KOPT-K1 (cell line): ENCODE measurements at regions not wholly inside any gene's neighbourhood (a gene's known extent, or its start where the extent isn't known, plus 50 kb on each side); places are given as distances from the start of the nearest gene placed in this dataset.
A peak's percentile ranks its signal among the peaks of the same experiment; 100 is the strongest.
"Not testable (repeated sequence)": the region's sequence is repeated elsewhere in the genome, so short reads cannot be mapped to it uniquely, and the experiment has no call there.

ENCODE experiments used
- H3K27ac ChIP-seq: fragments of 200-600 bp; sonication (generic); 2 replicates; pipeline ENCODE4 v1.5.1; 2016; ENCODE audit warnings: antibody characterized with exemption, mild to moderate bottlenecking, low read depth, low read length; ENCODE audit not compliant: poor library complexity, severe bottlenecking
- H3K36me3 ChIP-seq: fragments of 200-600 bp; sonication (generic); 2 replicates; pipeline ENCODE4 v1.5.1; 2017; ENCODE audit warnings: antibody characterized with exemption, mild to moderate bottlenecking, low read length, moderate library complexity; ENCODE audit not compliant: insufficient read depth
- H3K9me3 ChIP-seq: fragments of 200-600 bp; sonication (generic); 2 replicates; pipeline ENCODE4 v1.5.1; 2017; ENCODE audit warnings: antibody characterized with exemption, low read length, mild to moderate bottlenecking; ENCODE audit not compliant: insufficient read depth, poor library complexity, severe bottlenecking

DNA sequence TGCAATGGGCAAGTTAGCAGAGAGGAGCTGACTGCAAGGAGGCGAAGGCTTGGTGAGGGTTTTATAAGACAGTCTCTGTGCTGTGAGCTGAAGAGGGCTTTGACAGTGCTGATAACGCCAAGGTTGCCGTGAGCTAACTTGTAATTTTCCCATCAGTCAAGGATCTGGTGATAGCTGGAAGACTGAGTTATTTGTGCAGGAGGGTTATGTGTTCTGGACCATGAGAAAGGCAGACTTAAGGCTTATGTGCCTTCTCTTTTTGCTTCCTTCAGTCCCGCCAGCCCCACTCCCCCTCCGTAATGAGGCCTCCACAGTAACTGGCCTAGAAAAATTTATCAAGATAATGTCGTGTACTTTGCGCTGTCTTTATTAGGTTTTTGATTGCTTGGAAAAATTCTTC lies 94.6 kb downstream of the RTP5 start:
- Histone ChIP-seq H3K27ac (no peak overlapping the region), H3K36me3 (no peaks in the 10 kb centered on the region; the same call in 1 of the 2 replicates), H3K9me3 (no peaks in the 10 kb centered on the region)

DNA sequence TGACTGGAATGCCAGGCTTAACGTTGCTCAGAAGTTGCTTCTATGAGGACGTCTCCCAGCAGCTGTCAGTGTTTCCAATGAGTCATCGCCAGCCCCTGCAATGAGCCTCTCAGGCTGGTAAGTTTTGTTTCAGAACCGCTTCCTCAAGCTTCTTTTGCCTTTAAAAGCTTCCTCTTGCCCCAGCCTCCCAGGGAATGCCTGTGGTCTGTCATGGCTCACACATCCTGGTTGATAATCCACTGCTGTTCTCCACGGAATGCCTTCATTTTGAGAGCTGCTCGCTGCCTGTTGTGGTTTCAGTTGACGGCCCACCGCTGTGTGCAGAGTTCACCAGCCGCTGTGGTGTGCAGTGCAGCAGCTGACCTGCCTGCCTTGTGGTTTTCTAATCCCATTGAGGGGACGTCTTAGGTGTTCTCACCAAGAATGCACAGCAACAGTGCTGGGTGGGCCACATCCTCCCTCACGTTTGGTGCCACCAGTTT lies 96.4 kb downstream of the RTP5 start:
- Histone ChIP-seq H3K27ac (peak overlapping the region; percentile 51), H3K36me3 (peaks cover 7% of the 10 kb centered on the region; the same call in 1 of the 2 replicates), H3K9me3 (no peaks in the 10 kb centered on the region)

DNA sequence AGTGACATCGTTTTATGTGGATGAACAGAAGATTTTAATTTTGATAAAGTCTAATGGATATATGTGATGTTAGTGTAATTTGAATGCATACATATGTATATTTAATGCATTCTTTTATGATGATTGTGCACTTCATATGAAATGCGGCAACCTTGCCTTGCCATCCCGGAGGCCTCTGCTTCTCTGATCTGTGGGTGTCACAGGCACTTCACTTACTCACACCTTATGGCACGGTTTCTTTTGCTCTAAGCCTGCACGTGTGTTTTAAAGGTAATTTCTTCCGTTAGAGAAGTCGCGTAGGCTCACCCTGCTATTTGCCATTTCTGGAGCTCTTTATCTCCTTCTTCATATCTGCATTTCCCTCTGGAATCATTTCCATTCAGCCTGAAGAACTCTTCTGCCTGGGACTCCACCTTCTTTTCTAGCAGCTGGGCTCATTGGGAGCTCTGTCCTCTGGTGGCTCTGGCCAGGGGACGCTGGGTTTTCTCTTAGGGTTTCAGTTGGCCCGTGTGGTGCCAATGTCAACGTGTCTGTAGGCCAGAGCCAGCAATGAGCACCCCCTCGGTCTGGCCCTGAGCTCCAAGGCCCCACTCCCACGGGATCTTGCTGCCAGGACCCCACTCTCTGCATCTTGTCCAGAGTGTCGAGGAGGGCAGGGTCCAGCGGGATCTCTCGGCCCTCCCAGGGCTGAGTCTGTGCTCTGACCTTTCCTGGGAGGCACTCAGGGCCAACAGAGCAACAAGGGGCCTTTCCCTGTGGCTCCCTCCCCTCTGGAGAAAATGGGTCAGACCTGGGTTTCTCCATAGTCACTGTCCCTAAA lies 97.3 kb downstream of the RTP5 start:
- Histone ChIP-seq H3K36me3 (peaks cover 11% of the 10 kb centered on the region; the same call in 1 of the 2 replicates), H3K27ac (no peak overlapping the region), H3K9me3 (no peaks in the 10 kb centered on the region)

DNA sequence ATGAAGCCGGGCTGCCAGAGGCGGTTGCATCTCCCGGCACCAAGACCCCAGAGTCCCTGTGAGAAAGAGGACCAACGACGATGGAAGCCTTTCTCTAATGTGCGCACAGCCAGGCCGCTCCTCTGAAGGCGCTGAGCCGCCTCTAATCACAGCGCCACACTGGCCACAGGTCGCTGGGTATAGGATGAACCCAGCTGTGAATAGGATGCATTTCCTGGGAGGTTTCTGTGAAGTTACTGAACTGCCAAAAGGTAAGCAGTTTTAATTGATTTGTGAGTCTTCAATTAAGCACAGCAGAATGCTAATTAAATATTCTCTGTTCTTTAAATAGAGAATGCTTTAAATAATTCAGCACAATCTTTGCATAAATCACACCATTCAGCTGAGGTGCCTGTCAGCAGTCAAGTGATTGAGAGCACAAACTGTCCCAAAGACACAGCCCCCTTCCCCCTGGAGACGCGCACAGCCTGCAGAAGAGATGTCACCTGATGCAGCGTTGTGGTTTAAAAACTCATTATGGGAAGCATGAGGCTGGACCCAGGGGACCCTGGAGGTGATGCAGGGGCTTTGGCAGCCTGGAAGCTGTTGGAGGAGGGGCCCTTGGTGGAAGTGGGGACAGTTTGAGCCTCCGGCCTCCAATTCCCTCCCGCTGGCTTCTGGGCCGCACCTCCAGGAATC lies 98.1 kb downstream of the RTP5 start:
- Histone ChIP-seq H3K36me3 (peaks cover 19% of the 10 kb centered on the region; the same call in 1 of the 2 replicates), H3K9me3 (no peaks in the 10 kb centered on the region), H3K27ac (no peak overlapping the region)

DNA sequence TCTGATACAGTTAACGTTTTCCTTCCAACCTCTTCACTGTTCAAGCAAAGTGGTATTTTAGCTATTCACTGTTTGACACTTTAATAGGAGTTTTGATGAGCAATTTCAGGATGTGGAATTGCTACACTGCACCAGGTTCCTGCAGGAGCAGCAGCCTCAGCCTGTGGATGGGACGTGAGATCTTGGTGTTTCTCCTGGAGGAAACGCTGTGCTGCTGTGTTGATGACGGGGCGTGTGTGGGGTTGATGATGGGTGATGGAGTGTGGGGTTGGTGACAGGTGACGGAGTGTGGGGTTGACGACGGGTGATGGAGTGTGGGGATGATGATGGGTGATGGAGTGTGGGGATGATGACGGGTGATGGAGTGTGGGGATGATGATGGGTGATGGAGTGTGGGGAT lies 98.9 kb downstream of the RTP5 start:
- Histone ChIP-seq H3K27ac (no peak overlapping the region), H3K9me3 (no peaks in the 10 kb centered on the region), H3K36me3 (peaks cover 27% of the 10 kb centered on the region)

DNA sequence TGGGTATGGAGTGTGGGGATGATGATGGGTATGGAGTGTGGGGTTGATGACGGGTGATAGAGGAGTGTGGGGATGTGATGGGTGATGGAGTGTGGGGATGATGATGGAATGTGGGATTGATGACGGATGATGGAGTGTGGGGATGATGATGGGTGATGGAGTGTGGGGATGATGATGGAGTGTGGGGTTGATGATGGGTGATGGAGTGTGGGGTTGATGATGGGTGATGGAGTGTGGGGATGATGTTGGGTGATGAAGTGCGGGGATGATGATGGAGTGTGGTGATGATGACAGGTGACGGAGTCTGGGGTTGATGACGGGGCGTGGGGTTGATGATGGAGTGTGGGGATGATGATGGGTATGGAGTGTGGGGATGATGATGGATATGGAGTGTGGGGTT lies 99.7 kb downstream of the RTP5 start:
- H3K9me3 ChIP-seq, H3K27ac ChIP-seq: not testable (repeated sequence)
- peaks cover 34% of the 10 kb centered on the region for H3K36me3 ChIP-seq

DNA sequence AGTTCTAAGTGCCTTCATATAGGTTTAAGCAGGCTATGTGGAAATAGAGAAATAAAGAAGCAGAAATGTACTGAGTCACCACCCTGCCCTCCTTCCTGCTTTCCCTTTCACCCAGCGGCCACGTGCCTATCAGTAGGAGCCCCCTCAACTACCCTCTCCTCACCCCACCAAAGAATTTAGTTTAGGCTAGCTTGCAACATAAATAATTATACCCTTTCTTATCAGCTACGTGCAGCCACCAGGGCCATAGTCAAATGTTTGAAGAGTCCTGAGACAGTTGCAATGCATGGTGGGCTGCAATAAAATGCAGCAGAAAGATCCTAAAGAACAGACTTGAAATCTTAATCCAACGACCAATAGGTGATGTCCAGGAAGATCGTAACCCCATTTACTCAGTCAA lies 101.2 kb downstream of the RTP5 start:
- peaks cover 49% of the 10 kb centered on the region for H3K36me3 ChIP-seq
- H3K9me3 ChIP-seq: no peaks in the 10 kb centered on the region
- H3K27ac ChIP-seq: no peak overlapping the region

DNA sequence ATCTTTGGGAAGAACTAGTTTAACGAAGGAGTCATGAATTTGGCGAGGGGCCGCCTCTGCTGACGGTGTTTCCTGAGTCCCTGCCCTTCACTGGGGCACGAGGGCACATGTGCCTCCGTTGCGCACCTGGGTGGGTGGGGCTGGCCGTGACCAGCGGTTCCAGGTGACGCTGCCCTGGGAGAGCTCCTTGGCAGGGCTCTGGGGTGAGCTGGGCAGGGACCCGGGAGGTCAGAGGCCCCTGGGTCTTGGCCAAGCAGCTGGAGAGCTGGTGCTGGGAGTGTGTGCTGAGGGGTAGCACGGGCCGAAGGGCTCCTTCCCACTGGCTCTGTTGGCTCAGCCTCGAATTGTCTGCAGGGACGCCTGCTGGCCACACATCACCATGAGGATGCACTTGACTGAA lies 104.6 kb downstream of the RTP5 start:
- no peaks in the 10 kb centered on the region for H3K9me3 ChIP-seq
- peaks cover 76% of the 10 kb centered on the region for H3K36me3 ChIP-seq
- H3K27ac ChIP-seq: no peak overlapping the region

DNA sequence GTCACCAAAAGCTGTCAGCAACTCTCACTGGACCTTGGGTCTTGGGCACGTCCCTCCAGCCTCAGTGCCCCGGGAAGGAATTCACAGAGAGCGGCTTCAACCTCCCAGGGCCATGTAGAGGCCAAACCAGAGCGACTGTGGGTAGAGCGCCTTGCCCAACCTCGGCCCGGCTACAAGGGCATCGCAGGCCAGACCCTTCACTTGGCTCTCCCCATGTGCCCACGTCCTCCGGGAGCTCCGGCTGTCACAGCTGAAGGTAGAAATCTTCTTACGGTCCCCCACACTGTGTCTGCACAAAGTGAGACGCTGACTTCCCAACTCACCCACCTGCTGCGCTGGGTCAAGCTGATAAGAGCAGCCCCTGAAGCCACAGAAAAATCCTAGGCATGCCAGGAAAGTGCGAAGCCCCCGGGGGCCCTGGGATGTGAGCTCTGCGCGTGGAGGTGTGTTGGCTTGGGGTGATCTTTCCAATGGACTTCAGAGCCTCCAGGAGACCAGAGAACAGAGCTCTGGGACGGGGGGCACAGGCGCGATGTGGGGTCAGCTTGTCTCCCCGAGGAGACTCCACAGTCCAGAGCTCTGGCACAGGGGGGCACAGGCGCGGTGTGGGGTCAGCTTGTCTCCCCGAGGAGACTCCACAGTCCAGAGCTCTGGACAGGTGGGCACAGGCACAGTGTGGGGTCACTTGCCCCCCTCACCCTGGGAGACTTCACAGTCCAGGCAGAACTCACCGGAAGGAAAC lies 105.5 kb downstream of the RTP5 start:
- no peaks in the 10 kb centered on the region for H3K9me3 ChIP-seq
- H3K27ac ChIP-seq: no peak overlapping the region
- peaks cover 76% of the 10 kb centered on the region for H3K36me3 ChIP-seq

DNA sequence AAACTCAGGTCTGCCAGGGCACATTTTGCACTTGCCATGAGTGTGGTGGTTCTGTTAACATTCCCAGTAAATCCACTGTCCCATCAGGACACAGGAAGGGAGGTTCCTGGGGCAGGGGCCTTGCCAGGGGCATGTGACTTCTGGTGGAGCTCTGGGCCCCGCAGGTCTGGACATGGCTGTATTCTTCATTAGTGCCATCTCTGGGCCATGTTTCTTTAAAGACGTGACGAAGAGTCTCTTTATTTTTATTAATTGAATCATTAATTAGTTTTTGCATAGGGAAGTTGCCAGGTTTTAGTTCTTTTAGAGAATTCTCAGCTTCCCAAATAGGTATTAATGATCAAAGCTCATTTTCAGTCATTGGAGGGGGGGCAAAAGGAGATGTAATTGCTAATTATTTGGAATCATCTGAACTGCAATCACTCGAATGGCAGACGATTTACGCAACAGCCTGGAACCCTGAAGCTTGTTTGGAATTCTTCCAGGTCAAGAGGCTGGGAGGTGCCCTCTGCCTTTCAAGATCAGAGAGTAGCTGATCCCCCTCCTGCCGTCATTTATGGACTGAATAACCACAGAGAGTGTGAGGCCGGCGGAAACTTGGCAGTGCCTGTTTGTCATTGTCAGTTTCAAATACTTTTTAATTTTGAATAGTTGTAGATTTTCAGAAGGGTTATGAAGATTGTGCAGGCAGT lies 106.2 kb downstream of the RTP5 start:
- peaks cover 71% of the 10 kb centered on the region for H3K36me3 ChIP-seq
- H3K9me3 ChIP-seq: no peaks in the 10 kb centered on the region
- no peak overlapping the region for H3K27ac ChIP-seq

DNA sequence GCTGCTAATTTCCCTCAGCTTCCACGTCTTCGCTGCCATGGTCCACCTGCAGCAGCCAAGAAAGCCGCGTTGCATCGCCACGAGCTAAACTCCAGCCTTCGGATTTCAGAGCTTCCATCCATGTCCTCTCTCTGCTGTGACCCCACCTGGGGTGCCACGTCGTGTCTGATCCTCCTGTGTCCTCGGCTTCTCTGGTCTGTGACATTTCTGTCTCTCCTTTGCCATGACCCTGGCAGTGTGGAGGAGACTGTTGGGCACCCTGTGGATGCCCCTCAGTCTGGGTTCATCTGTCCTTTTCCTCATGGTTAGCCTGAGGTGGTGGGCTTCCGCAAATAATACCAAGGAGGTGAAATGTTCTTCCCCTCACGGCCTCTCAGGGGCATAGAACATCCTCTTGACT lies 106.8 kb downstream of the RTP5 start:
- H3K27ac ChIP-seq: no peak overlapping the region
- no peaks in the 10 kb centered on the region for H3K9me3 ChIP-seq
- peaks cover 66% of the 10 kb centered on the region for H3K36me3 ChIP-seq

DNA sequence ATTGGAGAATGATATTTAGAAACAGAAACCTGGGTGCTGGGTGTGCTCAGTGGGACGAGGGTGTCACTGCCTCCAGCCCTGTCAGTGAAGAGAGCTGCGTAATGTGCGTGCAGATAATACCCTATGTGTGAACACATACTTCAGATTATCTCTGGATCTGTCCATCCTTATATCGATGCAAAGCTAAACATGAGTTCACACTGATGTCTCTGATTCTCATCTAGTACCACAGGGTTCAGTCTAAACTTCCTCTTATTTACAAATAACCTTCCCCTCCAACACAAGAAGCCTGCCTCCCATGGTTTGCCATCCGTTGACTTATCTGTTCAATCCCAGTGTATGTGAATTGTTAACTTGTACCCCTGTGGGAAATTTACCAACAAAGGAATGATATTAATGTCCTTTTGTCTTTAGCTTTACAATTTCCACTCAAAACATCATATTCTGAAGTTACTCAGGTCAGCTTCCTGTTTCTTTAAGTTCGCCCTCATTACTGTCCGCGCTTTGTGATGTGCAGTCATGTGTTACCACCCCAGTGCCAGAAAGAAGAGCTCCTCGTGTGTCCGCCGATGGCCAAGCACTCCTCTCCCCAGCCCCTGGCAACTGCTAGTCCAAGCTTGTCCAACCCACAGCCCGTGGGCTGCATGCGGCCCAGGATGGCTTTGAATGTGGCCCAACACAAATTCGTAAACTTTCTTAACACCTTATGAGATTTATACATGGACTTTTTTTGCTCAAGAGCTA lies 108.2 kb downstream of the RTP5 start:
- Histone ChIP-seq H3K27ac (no peak overlapping the region), H3K9me3 (no peaks in the 10 kb centered on the region), H3K36me3 (peaks cover 56% of the 10 kb centered on the region)

DNA sequence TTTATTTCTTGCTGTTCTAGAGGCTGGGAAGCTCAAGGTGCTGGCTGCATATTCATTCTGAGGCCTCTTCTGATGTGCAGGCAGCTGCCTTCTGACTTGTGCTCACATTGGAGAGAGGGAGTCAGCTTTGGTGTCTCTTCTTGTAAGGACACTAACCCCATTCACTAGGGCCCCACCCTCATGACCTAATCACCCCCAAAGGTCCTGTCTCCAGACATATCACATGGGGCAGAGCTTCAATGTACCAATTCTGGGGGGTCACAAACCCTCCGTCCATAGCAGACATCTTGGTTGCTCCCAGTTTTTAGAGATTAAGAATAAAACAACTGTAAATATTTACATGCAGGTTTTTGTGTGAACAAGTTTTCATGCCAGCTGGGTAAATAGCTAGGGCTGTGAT lies 109.1 kb downstream of the RTP5 start:
- peaks cover 47% of the 10 kb centered on the region; the same call in 1 of the 2 replicates for H3K36me3 ChIP-seq
- no peaks in the 10 kb centered on the region for H3K9me3 ChIP-seq

DNA sequence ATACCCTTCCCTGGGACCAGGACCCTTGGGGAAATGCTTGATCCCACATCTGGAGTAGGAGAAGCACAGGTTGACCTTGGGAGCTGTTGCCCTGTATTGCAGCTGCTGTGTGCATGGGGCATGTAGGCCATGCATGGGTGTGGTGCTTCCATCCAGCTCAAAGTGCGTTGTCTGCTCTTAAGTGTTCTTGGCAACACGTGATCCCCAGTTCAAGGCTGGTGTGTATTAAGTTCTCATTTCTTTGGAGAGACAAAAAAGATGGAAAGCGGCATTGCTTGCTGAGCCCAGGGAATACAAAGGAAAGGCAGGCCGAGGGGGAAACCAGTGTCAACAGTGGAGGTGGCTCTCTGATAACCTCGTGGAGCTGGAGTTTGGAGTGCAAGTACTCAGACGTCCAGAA lies 110.7 kb downstream of the RTP5 start:
- no peaks in the 10 kb centered on the region for H3K9me3 ChIP-seq
- no peak overlapping the region for H3K27ac ChIP-seq
- peaks cover 31% of the 10 kb centered on the region; the same call in 1 of the 2 replicates for H3K36me3 ChIP-seq

More for the DNA sequence above, 109.1 kb downstream of the RTP5 start:
- H3K27ac ChIP-seq: no peak overlapping the region
